ENCODE measurements at regions not wholly inside any gene's neighbourhood (a gene's known extent, or its start where the extent isn't known, plus 50 kb on each side); places are given as distances from the start of the nearest gene placed in this dataset.

GRCh38 chrX:121172703-121173102, 125.3 kb downstream of the GLUD2 start:
- TF ChIP-seq, protein P1, sequence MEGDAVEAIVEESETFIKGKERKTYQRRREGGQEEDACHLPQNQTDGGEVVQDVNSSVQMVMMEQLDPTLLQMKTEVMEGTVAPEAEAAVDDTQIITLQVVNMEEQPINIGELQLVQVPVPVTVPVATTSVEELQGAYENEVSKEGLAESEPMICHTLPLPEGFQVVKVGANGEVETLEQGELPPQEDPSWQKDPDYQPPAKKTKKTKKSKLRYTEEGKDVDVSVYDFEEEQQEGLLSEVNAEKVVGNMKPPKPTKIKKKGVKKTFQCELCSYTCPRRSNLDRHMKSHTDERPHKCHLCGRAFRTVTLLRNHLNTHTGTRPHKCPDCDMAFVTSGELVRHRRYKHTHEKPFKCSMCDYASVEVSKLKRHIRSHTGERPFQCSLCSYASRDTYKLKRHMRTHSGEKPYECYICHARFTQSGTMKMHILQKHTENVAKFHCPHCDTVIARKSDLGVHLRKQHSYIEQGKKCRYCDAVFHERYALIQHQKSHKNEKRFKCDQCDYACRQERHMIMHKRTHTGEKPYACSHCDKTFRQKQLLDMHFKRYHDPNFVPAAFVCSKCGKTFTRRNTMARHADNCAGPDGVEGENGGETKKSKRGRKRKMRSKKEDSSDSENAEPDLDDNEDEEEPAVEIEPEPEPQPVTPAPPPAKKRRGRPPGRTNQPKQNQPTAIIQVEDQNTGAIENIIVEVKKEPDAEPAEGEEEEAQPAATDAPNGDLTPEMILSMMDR (IDR thresholded peaks at IDR 0.05; ENCODE audit: low read depth, low read length, poor library complexity, severe bottlenecking): no peak
- no peak for TF ChIP-seq EZH2phosphoT487 (IDR thresholded peaks at IDR 0.05; ENCODE audit: borderline replicate concordance, low read length)
